Upper lobe of left lung (tissue), 6 donors: ENCODE measurements at regions not wholly inside any gene's neighbourhood (a gene's known extent, or its start where the extent isn't known, plus 50 kb on each side); places are given as distances from the start of the nearest gene placed in this dataset.
"Not testable (repeated sequence)": the region's sequence is repeated elsewhere in the genome, so short reads cannot be mapped to it uniquely, and the experiment has no call there.

Experiments
- ATAC-seq, 2 donors: fragments of 200-7000 bp; cut with Tn5 transposase; one replicate each; pipeline ENCODE4 v1.9.1; 2022; ENCODE audit warnings: mild to moderate bottlenecking in 2 of 2, moderate library complexity in 2 of 2; ENCODE audit not compliant: low FRiP score in 2 of 2
- DNase-seq, 2 donors: peaks; one replicate each; pipeline ENCODE4 v3.0.0-alpha.2; 2019 to 2020
- H3K27ac ChIP-seq, 4 donors: fragments of 200-600 bp; sonication (generic); one replicate each; pipeline ENCODE4 v1.5.1; 2016 to 2019
- H3K27me3 ChIP-seq, 4 donors: fragments of 200-600 bp; sonication (generic); one replicate each; pipeline ENCODE4 v1.5.1; 2017 to 2019
- H3K36me3 ChIP-seq, 4 donors: fragments of 200-600 bp; sonication (generic); one replicate each; pipeline ENCODE4 v1.5.1; 2016 to 2019
- H3K4me1 ChIP-seq, 4 donors: fragments of 200-600 bp; sonication (generic); one replicate each; pipeline ENCODE4 v1.5.1; 2018 to 2019
- H3K4me3 ChIP-seq, 4 donors: fragments of 200-600 bp; sonication (generic); one replicate each; pipeline ENCODE4 v1.5.1; 2017 to 2019; ENCODE audit warnings: mild to moderate bottlenecking in 2 of 4, moderate library complexity in 1 of 4
- H3K9me3 ChIP-seq, 4 donors: fragments of 200-600 bp; sonication (generic); one replicate each; pipeline ENCODE4 v1.5.1; 2018 to 2019
- EP300 ChIP-seq, 4 donors: sonication (generic); formaldehyde crosslinking; IDR thresholded peaks; one replicate each; pipeline ENCODE4 v1.5.1; 2017; ENCODE audit warnings: antibody characterized with exemption in 4 of 4, control low read depth in 2 of 4
- POLR2A ChIP-seq, 4 donors: fragments of 450-650 bp; IDR thresholded peaks; one replicate each; pipeline ENCODE4 v1.5.1; 2016 to 2017; ENCODE audit warnings: antibody characterized with exemption in 4 of 4, mild to moderate bottlenecking in 2 of 4
- POLR2AphosphoS5 ChIP-seq, 2 donors: sonication (generic); formaldehyde crosslinking; IDR thresholded peaks; one replicate each; pipeline ENCODE4 v1.5.1; 2017; ENCODE audit warnings: antibody characterized with exemption in 2 of 2
- WGBS, 2 donors: methylation state at CpG; one replicate each; pipeline ENCODE4 v1.1.5; 2017 to 2018; 5-methylcytosine and 5-hydroxymethylcytosine counted together
- TF ChIP-seq, protein P1 (sequence below), 6 experiments: fragments of 450-650 bp in 4 of 6; fragments of 200-600 bp in 2 of 6; sonication (generic) in 2 of 6; IDR thresholded peaks; one replicate each; pipeline ENCODE4 v1.5.1; 2016 to 2019; ENCODE audit warnings: antibody characterized with exemption in 6 of 6
- donor health status: DM: no; HTN: no; CAD: no; lungs with moderate emphysema.
- donor health status: DM: no; HTN: yes; CAD: no; lungs with severe emphysema.

DNA sequence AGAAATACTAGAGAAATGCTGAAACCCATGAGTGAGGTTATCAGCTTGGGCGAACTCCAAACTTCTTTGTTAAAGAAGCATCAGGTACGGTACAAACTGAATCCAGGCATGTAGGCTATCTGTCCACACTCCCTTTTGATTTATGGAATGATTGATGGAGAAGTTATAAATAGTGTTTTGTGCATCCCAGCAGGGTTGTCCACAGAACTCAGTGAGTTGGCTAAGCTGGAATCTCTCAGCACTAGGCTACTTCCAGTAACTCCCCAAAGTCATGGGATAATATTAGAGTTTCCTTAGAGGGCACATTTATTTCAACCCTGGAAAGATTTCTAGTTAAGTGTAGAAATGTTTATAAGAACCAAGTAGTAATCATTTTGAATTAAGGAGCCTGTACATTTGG, 186.2 kb upstream of the CRBN start:
- Histone ChIP-seq H3K27ac (no peak overlapping the region), H3K4me1 (no peaks in the 10 kb centered on the region), H3K36me3 (no peaks in the 10 kb centered on the region), H3K4me3 (no peak overlapping the region), H3K27me3 (no peaks in the 10 kb centered on the region), H3K9me3 (no peaks in the 10 kb centered on the region)
- TF ChIP-seq POLR2A (IDR thresholded peaks at IDR 0.05) (no peak), POLR2AphosphoS5 (IDR thresholded peaks at IDR 0.05) (no peak), EP300 (IDR thresholded peaks at IDR 0.05) (no peak)
- TF ChIP-seq, protein P1, sequence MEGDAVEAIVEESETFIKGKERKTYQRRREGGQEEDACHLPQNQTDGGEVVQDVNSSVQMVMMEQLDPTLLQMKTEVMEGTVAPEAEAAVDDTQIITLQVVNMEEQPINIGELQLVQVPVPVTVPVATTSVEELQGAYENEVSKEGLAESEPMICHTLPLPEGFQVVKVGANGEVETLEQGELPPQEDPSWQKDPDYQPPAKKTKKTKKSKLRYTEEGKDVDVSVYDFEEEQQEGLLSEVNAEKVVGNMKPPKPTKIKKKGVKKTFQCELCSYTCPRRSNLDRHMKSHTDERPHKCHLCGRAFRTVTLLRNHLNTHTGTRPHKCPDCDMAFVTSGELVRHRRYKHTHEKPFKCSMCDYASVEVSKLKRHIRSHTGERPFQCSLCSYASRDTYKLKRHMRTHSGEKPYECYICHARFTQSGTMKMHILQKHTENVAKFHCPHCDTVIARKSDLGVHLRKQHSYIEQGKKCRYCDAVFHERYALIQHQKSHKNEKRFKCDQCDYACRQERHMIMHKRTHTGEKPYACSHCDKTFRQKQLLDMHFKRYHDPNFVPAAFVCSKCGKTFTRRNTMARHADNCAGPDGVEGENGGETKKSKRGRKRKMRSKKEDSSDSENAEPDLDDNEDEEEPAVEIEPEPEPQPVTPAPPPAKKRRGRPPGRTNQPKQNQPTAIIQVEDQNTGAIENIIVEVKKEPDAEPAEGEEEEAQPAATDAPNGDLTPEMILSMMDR (IDR thresholded peaks at IDR 0.05), result no peak
- ATAC-seq (no peak), DNase-seq (no peak)
- 73 to 74% methylated on average over 2 of the region's 2 CpGs for WGBS, 2 donors

DNA sequence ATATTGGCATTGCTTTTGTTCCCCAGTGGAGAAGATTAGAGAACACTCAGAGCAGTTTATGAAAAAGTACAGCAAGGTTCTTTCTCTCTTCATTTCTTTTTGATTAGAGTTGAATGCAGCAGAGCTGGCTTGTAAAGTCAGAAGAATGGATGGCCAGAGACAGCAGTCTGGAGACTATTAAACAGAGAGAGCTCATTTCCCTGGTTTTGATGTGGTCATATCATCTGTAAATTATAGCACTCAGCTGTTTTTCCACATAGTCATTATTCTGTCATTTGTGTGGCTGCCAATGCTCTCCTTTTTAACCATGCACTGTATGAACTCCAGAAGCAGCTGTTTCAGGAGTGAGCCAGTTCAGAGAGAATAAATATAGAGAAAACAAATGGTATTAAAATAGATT, 177.4 kb upstream of the CRBN start:
- Histone ChIP-seq H3K27ac (no peak overlapping the region), H3K27me3 (no peaks in the 10 kb centered on the region), H3K9me3 (no peaks in the 10 kb centered on the region), H3K4me1 (no peaks in the 10 kb centered on the region), H3K36me3 (no peaks in the 10 kb centered on the region), H3K4me3 (no peak overlapping the region)
- peak in 1 of 2 donors; percentile 78 for ATAC-seq
- TF ChIP-seq POLR2A (IDR thresholded peaks at IDR 0.05), result no peak
- TF ChIP-seq, protein P1 (IDR thresholded peaks at IDR 0.05), result no peak
- no peak for TF ChIP-seq POLR2AphosphoS5 (IDR thresholded peaks at IDR 0.05)
- TF ChIP-seq EP300 (IDR thresholded peaks at IDR 0.05), result no peak
- no peak for DNase-seq

DNA sequence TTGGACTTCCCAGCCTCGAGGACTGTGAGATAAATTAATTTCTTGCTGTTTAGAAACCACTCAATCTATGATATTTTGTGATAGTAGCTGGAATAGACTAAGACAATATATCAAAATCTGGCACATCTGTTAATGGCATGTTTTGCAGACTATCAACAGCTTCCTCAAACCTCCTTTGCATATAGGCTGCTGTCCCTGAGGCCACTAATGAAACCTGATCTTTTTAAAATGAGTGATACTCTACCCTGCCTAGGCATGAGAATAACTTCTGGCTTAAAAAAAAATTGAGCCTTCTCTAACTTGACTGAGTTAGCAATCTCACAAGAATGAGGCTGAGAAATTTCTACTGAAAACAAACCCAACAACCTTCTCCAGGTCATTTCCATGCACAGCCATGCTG, 176.0 kb upstream of the CRBN start:
- ATAC-seq, result no peak
- 71% methylated on average over 1 of the region's 1 CpG for WGBS, 2 donors
- Histone ChIP-seq H3K4me1 (no peaks in the 10 kb centered on the region), H3K27ac (no peak overlapping the region), H3K9me3 (no peaks in the 10 kb centered on the region), H3K27me3 (no peaks in the 10 kb centered on the region), H3K36me3 (no peaks in the 10 kb centered on the region), H3K4me3 (no peak overlapping the region)
- no peak for DNase-seq
- TF ChIP-seq EP300 (IDR thresholded peaks at IDR 0.05) (no peak), POLR2A (IDR thresholded peaks at IDR 0.05) (no peak), POLR2AphosphoS5 (IDR thresholded peaks at IDR 0.05) (no peak)
- TF ChIP-seq, protein P1 (IDR thresholded peaks at IDR 0.05), result no peak

DNA sequence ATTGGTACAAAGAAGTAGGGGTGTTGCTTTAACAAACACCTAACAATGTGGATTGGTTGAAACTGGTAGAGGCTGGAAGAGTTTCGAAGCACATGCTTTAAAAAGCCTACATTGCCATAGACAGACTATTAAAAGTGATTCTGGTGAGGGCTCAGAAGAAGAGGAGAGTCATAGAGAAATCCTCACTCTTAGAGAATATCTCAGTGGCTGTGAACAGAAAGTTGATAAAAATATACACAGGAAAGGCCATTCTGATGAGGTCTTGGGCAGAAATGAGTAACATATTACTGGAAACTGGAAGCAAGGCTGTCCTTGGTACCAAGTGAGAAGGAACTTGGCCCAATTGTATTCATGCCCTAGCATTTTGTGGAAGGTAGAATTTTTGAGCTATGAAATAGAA, 173.7 kb upstream of the CRBN start:
- no peak overlapping the region for H3K27ac ChIP-seq
- H3K9me3 ChIP-seq, result no peaks in the 10 kb centered on the region
- H3K27me3 ChIP-seq, result no peaks in the 10 kb centered on the region
- 83 to 84% methylated on average over 1 of the region's 1 CpG for WGBS, 2 donors
- no peak overlapping the region for H3K4me3 ChIP-seq
- ATAC-seq (no peak), DNase-seq (no peak)
- TF ChIP-seq POLR2AphosphoS5 (IDR thresholded peaks at IDR 0.05), result no peak
- TF ChIP-seq EP300 (IDR thresholded peaks at IDR 0.05), result no peak
- TF ChIP-seq, protein P1 (IDR thresholded peaks at IDR 0.05), result no peak
- no peaks in the 10 kb centered on the region for H3K4me1 ChIP-seq
- H3K36me3 ChIP-seq, result no peaks in the 10 kb centered on the region

DNA sequence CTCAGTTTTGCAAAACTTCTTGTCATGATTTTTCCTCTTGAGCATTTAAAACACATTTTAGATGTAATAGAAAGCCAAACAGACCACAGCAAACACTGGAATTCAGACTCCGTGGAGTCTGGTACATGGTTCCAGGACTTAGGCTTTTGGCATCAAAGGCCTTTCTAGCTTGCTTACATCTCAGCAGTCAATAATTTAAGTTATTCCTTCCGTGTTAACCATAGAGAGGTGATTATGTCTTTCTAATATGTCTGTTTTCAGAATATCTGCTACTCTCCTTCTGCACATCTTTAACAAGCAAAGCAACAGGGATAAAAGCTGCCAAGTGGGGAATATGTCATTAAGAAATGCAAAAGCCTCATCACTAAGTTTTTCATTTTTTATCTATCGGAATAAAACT, 171.7 kb upstream of the CRBN start:
- WGBS, 2 donors, result 67 to 75% methylated on average over 3 of the region's 3 CpGs
- H3K27ac ChIP-seq, result no peak overlapping the region
- H3K27me3 ChIP-seq, result no peaks in the 10 kb centered on the region
- TF ChIP-seq, protein P1 (IDR thresholded peaks at IDR 0.05), result no peak
- TF ChIP-seq EP300 (IDR thresholded peaks at IDR 0.05) (no peak), POLR2A (IDR thresholded peaks at IDR 0.05) (no peak), POLR2AphosphoS5 (IDR thresholded peaks at IDR 0.05) (no peak)
- no peaks in the 10 kb centered on the region for H3K4me1 ChIP-seq
- no peaks in the 10 kb centered on the region for H3K9me3 ChIP-seq
- no peaks in the 10 kb centered on the region for H3K36me3 ChIP-seq
- H3K4me3 ChIP-seq, result no peak overlapping the region
- no peak for DNase-seq
- ATAC-seq, result no peak

DNA sequence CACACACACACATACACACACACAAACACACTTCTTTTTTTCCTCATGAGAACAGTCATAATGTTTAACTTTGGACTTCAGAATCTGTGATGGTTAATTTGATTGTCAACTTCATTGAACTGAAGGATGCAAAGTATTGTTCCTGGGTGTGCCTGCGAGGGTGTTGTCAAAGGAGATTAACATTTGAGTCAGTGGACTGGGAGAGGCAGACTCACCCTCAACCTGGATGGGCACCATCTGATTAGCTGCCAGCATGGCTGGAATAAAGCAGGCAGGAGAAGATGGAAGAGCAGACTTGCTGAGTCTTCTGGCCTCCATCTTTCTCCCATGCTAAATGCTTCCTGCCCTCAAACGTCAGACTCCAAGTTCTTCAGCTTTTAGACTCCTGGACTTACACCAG, 167.6 kb upstream of the CRBN start:
- 37 to 79% methylated on average over 2 of the region's 2 CpGs for WGBS, 2 donors
- H3K36me3 ChIP-seq, DNase-seq: not testable (repeated sequence)

More for the DNA sequence above, 167.6 kb upstream of the CRBN start:
- ATAC-seq, H3K27me3 ChIP-seq, H3K9me3 ChIP-seq, H3K4me1 ChIP-seq, H3K4me3 ChIP-seq, H3K27ac ChIP-seq: not testable (repeated sequence)
